HG03097 (cell line): ENCODE measurements at regions not wholly inside any gene's neighbourhood (a gene's known extent, or its start where the extent isn't known, plus 50 kb on each side); places are given as distances from the start of the nearest gene placed in this dataset.
"Not testable (repeated sequence)": the region's sequence is repeated elsewhere in the genome, so short reads cannot be mapped to it uniquely, and the experiment has no call there.

Source experiments
- ATAC-seq: cut with Tn5 transposase; IDR thresholded peaks from one replicate; pipeline ENCODE4 v1.9.1; 2021; ENCODE audit not compliant: unreplicated experiment, low FRiP score

DNA sequence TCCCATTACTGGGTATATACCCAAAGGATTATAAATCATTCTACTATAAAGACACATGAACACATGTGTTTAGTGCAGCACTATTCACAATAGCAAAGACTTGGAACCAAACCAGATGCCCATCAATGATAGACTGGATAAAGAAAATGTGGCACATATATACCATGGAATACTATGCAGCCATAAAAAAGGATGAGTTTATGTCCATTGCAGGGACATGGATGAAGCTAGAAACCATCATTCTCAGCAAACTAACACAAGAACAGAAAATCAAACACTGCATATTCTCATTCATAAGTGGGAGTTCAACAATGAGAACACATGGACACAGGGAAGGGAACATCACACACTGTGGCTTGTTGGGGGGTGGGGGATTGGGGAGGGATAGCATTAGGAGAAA is 225.2 kb upstream of the PRDM1 start:
- ATAC-seq = not testable (repeated sequence)

DNA sequence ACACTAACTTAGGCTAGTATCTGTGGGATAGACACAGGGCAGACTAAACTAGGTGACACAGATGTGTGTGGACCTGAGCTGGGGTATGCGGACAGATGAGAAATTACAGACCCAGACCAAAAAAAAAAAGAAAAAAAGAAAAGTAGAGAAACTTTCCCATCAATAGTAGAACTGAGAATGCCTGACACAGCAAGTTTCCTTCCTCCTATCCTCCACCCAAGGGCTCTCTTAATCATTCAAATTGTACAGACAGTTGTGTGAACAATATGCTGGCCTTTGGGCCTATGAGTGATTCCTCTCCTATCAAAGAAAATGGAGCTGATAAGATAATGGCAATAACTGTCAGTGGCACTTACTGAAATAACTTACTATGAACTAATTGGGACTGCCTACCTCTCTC is 226.7 kb upstream of the PRDM1 start:
- no peak for ATAC-seq

DNA sequence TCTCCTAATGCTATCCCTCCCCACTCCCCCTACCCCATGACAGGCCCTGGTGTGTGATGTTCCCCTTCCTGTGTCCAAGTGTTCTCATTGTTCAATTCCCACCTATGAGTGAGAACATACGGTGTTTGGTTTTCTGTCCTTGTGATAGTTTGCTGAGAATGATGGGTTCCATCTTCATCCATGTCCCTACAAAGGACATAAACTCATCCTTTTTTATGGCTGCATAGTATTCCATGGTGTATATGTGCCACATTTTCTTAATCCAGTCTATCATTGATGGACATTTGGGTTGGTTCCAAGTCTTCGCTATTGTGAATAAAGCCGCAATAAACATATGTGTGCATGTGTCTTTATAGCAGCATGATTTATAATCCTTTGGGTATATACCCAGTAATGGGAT is 227.5 kb upstream of the PRDM1 start:
- not testable (repeated sequence) for ATAC-seq

DNA sequence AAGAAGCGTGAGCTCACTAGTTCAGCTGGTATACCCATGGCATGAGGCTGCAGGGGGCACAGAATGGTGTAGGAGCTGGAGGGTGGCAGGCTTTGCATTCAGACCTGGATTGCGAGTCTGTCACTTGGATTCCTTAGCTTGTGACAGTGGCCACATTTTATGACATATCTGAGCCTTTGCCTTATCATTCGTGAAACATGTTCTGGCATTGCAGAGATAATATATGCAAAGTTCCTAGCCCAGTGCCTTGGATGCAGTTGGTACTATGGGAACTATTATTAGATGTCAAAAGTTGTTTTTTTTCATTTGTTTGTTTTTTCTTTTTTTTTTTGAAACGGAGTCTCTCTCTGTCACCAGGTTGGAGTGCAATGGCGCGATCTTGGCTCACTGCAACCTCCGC is 230.7 kb upstream of the PRDM1 start:
- ATAC-seq = no peak

DNA sequence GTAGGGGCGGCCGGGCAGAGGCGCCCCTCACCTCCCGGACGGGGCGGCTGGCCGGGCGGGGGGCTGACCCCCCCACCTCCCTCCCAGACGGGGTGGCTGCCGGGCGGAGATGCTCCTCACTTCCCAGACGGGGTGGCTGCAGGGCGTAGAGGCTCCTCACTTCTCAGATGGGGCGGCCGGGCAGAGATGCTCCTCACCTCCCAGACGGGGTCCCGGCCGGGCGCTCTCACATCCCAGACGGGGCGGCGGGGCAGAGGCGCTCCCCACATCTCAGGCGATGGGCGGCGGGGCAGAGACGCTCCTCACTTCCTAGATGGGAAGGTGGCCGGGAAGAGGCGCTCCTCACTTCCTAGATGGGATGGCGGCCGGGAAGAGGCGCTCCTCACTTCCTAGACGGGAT is 232.2 kb upstream of the PRDM1 start:
- ATAC-seq = not testable (repeated sequence)

DNA sequence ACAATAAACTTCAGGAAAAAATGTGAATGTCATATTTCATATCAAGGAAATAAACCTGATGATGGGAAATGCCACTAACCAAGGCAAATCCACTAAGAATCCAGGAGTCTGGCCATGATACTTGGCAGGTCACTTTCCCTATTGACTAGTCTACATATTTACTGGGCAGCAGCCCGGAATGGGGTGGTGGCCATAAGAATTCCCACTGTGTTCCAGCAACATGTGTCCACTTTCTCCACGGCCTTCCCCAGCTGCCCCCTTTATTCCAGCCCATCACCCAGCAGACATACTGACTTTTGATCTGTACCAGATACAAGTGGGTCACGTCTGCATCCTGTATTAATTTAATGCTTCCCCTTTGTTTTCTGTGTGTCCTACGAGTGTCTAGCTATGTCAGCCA is 234.5 kb upstream of the PRDM1 start:
- ATAC-seq = no peak

DNA sequence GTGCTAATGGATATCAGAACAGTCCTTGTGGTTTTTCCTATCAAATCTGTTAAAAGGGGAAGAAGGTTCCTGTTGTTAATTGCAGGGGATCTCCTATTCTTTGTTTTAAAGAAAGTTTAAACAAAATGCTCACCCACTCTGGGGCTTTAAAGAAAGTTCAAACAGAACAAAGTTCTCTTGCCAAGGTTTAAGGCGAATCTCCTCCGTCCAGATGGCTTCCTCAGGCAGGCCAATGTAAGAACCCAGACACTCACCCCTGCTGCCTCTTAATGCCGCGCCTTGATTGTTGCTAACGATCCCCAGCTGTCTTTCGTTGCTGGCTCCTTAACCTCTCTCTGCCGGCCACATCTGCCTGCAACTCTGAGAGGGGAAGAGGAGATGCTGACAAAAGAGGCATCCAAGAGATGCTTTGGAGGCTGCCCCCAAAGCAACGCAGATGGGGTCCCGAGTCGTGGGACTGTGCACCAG is 235.0 kb upstream of the PRDM1 start:
- no peak for ATAC-seq

DNA sequence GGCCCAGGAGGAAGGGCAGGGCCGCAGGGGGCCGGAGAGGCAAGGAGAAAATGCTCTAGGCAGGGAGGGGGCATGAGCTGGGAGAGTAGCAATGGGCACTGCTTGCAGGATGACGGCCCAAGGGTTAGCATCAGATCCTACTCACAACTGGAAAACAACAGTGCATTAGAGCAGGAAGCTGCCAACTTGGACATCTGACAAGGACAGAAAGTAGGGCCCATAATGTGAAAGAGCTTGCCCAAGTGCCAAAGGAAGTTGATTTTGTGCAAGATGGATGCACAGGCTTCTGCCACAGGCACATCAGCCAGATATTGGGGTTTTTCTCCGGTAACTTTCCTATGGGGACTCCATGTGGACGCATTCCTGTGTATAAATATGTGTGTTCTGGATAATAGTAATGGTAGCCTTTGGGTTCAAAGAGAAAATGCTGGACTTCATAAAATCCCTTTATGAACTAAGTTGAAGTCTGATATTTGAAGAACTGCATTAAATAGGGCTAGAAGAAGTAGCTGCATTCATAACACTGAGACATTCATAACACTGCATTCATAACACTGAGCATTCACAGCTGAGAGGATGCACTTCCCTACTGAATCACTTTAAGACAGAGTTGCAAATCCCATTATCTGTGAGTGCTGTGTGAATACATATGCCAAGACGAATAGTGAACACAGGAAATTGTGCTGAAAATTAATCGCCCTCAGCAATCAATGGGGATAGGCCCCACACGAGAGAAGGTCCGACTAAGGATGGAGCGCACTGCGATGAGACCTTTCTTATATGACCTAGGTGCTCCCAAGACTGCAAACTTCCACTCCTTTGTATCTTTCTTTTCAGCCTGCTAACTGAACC is 235.6 kb upstream of the PRDM1 start:
- no peak for ATAC-seq

DNA sequence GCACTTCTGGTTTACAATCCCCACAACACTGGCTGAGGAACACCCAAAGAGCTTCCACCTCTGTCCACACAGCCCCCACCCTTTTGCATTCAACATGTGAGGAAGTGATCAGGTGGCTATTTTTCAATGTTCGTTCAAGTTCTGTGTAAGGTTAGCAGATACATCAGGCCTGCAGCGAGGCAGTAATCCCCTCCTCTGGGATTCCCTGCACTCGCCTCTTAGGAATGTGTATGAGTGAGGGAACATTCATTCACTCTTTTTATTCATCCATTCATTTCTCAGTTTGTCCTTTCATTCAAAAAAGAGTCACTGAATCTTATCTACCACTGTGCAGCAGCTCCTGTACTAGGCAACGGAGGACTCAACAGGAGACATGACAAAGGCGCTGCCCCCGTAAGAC is 236.4 kb upstream of the PRDM1 start:
- no peak for ATAC-seq

DNA sequence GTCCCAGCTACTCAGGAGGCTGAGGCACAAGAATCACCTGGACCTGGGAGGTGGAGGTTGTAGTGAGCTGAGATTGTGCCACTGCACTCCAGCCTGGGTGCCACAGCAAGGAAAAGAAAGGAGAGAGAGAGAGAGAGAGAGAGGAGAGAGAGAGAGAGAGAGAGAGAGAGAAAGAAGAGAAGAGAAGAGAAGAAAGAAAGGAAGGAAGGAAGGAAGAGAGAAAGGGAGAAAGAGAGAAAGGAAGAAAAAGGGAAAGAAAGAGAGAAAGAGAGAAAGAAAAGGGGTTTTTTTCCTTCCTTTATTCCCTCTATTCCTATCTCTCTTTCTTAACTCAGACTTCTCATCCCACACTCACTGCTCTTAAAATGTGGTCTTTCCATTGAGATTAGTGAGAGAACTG is 238.7 kb upstream of the PRDM1 start:
- ATAC-seq = no peak

DNA sequence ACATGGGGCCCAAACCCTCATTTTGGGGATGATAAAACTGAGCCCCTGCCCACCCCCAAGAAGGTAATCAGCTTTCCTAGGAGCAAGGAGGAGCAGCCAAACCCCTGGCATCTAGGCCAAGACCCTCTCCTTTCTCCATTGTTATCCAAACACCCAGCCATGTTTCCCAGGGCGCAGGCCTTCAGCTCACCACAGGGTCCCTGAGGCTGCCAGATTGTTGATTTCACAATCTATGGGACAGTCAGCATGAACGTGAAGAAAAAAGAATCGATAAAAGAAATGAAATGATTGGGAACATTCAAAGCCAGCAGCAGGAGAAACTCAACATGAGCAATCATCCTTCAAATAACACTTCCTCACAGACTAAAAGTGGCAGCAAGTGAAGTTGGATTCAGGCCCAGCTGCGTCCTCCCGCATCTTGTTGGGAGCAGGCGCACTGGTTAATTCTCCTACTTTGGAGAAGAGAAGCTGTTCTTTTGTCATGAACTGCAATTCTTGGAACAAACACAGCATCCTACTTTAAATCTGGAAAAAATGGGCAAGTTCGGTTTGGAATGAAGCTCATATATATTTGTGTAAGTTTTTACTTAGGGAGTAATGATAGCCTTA is 241.8 kb upstream of the PRDM1 start:
- no peak for ATAC-seq

DNA sequence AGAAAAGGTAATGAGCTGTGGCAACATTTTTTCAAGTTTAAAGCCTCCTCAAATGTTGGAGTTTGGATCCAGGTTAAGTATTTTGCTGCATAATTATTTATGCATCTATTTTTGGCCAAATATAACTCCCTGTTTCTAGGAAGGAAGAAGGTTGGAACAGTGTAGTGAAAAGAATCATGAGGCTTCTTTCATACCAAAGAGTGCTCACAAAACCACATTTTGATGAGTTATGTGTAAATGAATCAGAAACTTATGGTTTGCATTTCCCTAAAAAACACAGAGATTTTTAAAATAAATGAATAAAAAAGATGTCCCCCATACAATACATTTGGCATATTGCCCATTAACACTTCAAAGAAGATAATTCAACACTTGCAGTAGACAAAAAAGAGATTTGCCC is 246.9 kb upstream of the PRDM1 start:
- ATAC-seq = no peak

DNA sequence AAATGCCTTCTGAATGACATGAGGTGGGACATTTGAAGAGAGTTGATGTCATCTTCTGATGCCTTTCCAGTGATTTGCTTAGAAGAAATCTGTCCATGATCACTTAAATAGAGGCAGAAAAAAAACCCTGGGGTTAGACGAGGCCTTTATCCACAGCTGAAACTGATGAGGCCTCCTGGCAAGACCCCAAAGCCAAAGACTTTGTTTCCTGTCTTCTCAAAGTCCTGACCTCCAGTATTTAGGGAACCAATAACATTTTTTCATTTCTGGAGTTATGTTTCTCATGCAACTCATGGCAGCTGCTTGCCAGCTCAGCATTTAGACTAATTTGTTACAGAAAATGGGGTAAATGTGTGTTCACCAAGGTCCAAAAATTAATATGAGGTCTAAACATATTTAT is 248.0 kb upstream of the PRDM1 start:
- ATAC-seq = no peak

DNA sequence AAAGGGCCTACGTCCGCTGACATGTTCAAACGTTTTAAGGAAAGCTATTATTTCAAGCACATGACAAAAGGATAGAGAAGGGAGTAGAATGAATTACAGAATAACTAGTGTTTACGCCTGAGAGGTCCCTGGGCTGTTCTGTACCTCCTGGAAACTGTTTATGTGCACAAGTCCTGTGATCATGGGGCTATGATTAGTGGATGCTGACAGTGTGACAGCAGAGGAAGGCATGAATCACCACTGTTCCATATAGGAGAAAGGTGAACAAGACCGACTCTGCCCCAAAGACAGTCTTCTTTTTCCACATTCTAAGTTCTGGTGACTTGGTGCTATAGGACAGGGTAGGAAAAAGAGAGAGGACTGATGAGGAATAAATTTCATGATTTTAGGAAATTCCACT is 249.2 kb upstream of the PRDM1 start:
- ATAC-seq = no peak

DNA sequence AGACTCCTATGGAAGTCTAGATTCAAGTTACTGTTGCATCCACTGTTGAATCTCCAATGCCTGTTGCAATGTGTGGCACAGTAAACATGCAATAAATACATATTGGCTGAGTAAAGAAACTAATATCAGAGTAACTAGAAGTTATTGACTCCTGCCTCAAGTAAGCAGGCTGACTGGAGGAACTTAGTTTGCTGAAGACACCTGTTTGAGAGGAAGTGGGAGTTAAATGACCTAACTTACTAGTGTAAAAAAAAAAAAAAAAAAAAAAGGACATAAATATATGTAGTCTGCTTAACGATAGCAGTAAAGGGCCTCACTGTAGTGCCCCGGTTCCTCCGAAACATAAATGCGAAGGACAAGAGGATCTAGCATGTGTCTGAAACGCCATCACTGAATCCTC is 249.8 kb upstream of the PRDM1 start:
- ATAC-seq = no peak

DNA sequence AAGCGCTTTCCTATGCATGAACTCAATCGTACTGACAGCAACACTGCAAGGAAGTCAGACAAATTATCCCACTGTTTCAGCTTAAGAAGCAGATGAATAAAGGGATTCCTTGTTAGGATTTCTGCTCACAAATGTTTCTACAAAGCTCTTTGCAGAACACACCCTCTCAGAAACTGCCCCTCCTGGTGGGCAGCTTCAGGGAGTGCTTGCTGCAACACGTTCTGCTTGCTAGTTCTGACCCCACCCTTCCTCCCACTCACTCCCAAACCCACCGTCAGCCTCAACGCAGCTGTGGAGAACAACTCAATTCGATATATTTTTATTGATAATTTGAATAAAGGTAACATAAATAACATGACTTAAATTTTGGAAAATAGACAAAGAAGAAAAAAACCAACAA is 250.8 kb upstream of the PRDM1 start:
- no peak for ATAC-seq

DNA sequence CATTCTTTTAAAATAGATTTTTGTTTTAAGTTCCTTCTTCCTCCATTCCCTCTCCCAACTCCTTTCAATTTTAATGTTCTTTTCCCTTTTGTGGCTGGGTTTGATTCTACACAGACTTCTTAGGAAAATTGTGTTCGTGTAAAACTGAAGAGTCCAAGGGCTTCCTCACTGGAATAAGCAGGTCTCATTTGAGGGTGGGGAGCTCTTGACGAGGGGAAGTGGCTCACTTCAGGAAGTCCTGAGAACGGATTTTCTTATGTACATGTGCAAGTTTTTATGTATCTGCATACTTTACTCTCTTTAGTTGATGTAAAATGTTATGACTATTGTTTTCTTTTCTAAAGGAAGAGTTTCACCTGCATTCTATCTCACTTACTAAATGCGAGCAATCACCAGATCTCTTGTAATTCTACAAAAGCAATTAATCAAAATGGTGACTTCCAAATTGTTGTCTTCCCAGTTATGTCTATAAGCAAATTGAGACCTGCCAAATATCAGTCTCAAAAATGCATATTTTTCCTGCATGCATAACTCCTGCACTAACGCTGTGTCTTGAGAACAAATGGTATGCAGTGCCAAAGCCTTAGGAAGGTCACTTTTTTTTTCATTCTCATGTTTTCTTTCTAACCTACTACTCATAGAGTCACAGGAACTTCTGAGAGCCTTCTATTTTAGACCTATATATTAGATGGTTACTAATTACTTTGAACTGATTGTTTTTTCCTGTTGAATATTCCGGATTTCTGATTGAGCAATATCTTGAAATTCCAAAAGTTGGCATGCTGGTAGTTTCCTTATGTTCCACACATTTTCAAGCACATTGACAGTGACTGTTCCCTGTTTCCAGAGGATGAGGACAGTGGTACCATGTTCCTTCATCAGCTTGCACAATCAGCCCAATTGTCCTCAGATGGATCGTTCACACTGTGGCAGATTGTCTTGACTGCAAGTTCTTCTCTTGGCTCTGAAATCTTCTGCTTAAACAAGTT is 251.9 kb upstream of the PRDM1 start:
- no peak for ATAC-seq

DNA sequence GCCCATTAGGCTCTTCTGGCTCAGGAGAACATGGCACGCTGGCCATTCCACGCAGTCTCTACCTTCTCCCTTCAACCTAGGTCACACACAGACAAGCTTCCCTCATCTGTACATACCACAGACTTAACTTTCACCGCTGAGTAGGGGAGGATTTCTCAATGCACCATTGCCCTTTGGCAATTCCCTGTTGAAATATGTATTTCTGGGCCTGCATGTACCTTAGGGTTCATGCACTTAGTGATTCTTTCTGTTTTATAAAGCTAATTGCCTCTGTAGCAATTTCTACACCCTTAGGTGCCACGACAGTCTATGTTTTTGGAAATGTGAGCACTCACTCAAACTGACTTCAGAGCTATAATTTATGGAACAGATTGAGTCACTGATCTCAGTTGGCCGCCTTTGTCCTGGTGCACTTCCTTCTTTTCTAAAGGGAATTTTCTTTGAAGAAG is 253.8 kb upstream of the PRDM1 start:
- no peak for ATAC-seq

DNA sequence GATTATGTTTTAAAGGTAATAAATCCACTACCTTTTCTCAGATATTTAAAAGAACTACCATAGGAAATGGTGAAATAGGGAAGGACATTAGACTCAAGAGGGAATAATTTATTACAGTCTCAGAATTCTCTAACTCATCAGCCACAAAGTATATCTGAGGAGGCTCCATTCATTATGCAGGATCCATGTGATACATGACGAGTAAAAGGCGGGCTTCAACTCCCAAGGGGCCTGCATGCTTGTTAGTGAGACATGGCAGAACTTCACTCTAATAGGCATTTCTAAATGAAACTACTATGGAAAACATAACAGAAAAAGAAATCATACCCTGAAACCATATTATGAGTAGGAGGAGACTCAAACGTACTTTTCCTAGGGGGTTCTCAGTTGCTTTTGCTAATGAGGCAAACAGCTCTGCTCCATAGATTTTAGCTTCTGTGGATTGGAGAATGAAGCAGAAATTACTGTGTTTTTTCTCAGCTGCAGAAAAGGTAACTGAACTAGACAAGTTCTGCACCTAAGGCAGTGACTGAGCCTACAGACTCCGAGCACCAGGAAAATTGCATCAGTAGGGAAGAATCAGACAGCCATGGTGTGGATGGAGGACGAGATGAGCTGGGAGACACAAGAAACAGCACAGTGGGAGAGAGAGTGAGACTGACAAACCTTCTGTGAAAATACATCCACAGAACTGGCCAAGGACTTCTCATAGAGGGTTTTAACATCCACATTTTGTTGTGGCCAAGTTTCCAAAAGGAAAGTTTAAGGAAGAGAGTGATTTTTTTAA is 254.6 kb upstream of the PRDM1 start:
- ATAC-seq = no peak

DNA sequence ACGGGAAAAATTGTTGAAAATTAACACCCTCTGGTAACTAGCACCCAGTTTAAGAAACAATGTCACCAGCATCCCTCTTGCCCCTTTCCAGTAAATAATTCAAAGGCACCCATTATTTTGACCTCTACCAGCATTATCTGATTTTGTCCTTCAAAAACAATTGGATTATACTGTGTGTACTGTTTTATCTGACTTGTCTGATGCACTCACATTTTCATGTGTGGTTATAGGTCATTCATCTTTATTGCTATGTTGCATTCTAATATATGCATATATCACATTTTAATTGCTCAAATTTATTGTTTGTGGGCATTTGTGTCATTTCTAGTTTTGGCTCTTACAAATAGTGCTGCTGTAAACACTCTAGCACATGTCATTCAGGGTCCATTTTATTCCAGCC is 260.9 kb upstream of the PRDM1 start:
- ATAC-seq = no peak
